Middle frontal gyrus (tissue), 1 donor: ENCODE measurements at regions not wholly inside any gene's neighbourhood (a gene's known extent, or its start where the extent isn't known, plus 50 kb on each side); places are given as distances from the start of the nearest gene placed in this dataset.
A peak's percentile ranks its signal among the peaks of the same experiment; 100 is the strongest.
"Not testable (repeated sequence)": the region's sequence is repeated elsewhere in the genome, so short reads cannot be mapped to it uniquely, and the experiment has no call there.

Experiments
- DNase-seq: peaks from one replicate; pipeline ENCODE4 v3.0.0-alpha.2; 2015; ENCODE audit warnings: low spot score; ENCODE audit errors: extremely low spot score

GRCh38 chr17:70564006-70564620 is 394.8 kb downstream of the KCNJ2 start:
- no peak for DNase-seq

GRCh38 chr17:70569128-70569527 is 399.8 kb downstream of the KCNJ2 start:
- DNase-seq: no peak

- DNase-seq: no peak
Observed at GRCh38 chr17:70577456-70577855, 408.1 kb downstream of the KCNJ2 start.

GRCh38 chr17:70581459-70581858 is 412.1 kb downstream of the KCNJ2 start:
- DNase-seq: no peak

- no peak for DNase-seq
Observed at GRCh38 chr17:70582777-70583176, 413.4 kb downstream of the KCNJ2 start.

GRCh38 chr17:70584255-70584654 is 414.9 kb downstream of the KCNJ2 start:
- DNase-seq: no peak

GRCh38 chr17:70588003-70588402 is 418.7 kb downstream of the KCNJ2 start:
- DNase-seq: no peak

- no peak for DNase-seq
Observed at GRCh38 chr17:70597774-70598173, 428.4 kb downstream of the KCNJ2 start.

- DNase-seq: no peak
Observed at GRCh38 chr17:70599198-70599597, 429.9 kb downstream of the KCNJ2 start.

GRCh38 chr17:70599945-70600344 is 430.6 kb downstream of the KCNJ2 start:
- DNase-seq: not testable (repeated sequence)

GRCh38 chr17:70603226-70603625 is 433.9 kb downstream of the KCNJ2 start:
- no peak for DNase-seq

GRCh38 chr17:70604854-70605253 is 435.5 kb downstream of the KCNJ2 start:
- no peak for DNase-seq

GRCh38 chr17:70606086-70606485 is 436.8 kb downstream of the KCNJ2 start:
- no peak for DNase-seq

GRCh38 chr17:70608193-70608592 is 438.9 kb downstream of the KCNJ2 start:
- no peak for DNase-seq

- no peak for DNase-seq
Observed at GRCh38 chr17:70608957-70609356, 439.6 kb downstream of the KCNJ2 start.

- peak; percentile 82 for DNase-seq
Observed at GRCh38 chr17:70609566-70609965, 440.2 kb downstream of the KCNJ2 start.

- DNase-seq: no peak
Observed at GRCh38 chr17:70610161-70610560, 440.8 kb downstream of the KCNJ2 start.

GRCh38 chr17:70613681-70614080 is 444.3 kb downstream of the KCNJ2 start:
- no peak for DNase-seq

- DNase-seq: no peak
Observed at GRCh38 chr17:70615831-70616230, 446.5 kb downstream of the KCNJ2 start.

- no peak for DNase-seq
Observed at GRCh38 chr17:70618641-70619040, 449.3 kb downstream of the KCNJ2 start.

GRCh38 chr17:70621566-70621965 is 452.2 kb downstream of the KCNJ2 start:
- DNase-seq: peak; percentile 43

- peak; percentile 66 for DNase-seq
Observed at GRCh38 chr17:70622368-70623260, 453.3 kb downstream of the KCNJ2 start.

- no peak for DNase-seq
Observed at GRCh38 chr17:70624211-70624610, 454.9 kb downstream of the KCNJ2 start.
